OCI-LY1 (cell line): ENCODE measurements at regions not wholly inside any gene's neighbourhood (a gene's known extent, or its start where the extent isn't known, plus 50 kb on each side); places are given as distances from the start of the nearest gene placed in this dataset.

ENCODE experiments used
- CTCF ChIP-seq: fragments of 200-600 bp; sonication (generic), shearing (Covaris generic); IDR thresholded peaks from 2 replicates; pipeline ENCODE4 v1.5.1; 2017; ENCODE audit warnings: mild to moderate bottlenecking, antibody characterized with exemption, low read length, moderate library complexity, mixed read lengths
- EZH2 ChIP-seq: fragments of 200-600 bp; sonication (generic), shearing (Covaris generic); IDR thresholded peaks from 2 replicates; pipeline ENCODE4 v1.8.0; 2017; ENCODE audit warnings: borderline replicate concordance, mixed run types, mild to moderate bottlenecking, antibody characterized with exemption, low read length, moderate library complexity, mixed read lengths

- TF ChIP-seq CTCF (no peak), EZH2 (no peak)
These were observed 141.7 kb upstream of the ADRA1B start for GRCh38 chr5:159774476-159775031.
